PFSK-1 (cell line): ENCODE measurements at regions not wholly inside any gene's neighbourhood (a gene's known extent, or its start where the extent isn't known, plus 50 kb on each side); places are given as distances from the start of the nearest gene placed in this dataset.

Experiments used
- FOXP2 ChIP-seq: optimal IDR thresholded peaks from 2 replicates; pipeline ENCODE3; 2011; ENCODE audit warnings: borderline replicate concordance, control low read depth, inconsistent platforms; ENCODE audit not compliant: insufficient read depth; ENCODE audit errors: extremely low read length, extremely low read depth
- POLR2AphosphoS5 ChIP-seq: IDR thresholded peaks from 2 replicates; pipeline ENCODE4 v1.6.1; 2012; ENCODE audit warnings: low read depth, mild to moderate bottlenecking, control low read depth, low read length, moderate library complexity
- REST ChIP-seq, 2 experiments: IDR thresholded peaks; 2 replicates each; pipeline versions ENCODE4 v1.6.1 to v1.8.0; 2011 to 2012; ENCODE audit warnings: low read depth in 2 of 2, low read length in 2 of 2, control low read depth in 1 of 2, inconsistent platforms in 1 of 2, mild to moderate bottlenecking in 1 of 2, moderate library complexity in 1 of 2; ENCODE audit not compliant: insufficient read depth in 1 of 2
- SIN3A ChIP-seq: IDR thresholded peaks from 2 replicates; pipeline ENCODE4 v1.6.1; 2012; ENCODE audit warnings: mild to moderate bottlenecking, low read length, moderate library complexity, borderline replicate concordance; ENCODE audit not compliant: insufficient read depth
- TAF1 ChIP-seq: IDR thresholded peaks from 2 replicates; pipeline ENCODE4 v1.6.1; 2012; ENCODE audit warnings: low read length, control low read depth, borderline replicate concordance; ENCODE audit not compliant: insufficient read depth

GRCh38 chr3:56926243-56926946 is 124.6 kb upstream of the ARHGEF3 start:
- TF ChIP-seq FOXP2 (no peak), SIN3A (no peak), REST (IDR thresholded peaks at IDR 0.05; ENCODE audit: insufficient read depth in 1 of 2, low read depth in 2 of 2, low read length in 2 of 2) (no peak), POLR2AphosphoS5 (no peak), TAF1 (no peak)

GRCh38 chr3:56923526-56924224 is 121.9 kb upstream of the ARHGEF3 start:
- TF ChIP-seq REST (IDR thresholded peaks at IDR 0.05; ENCODE audit: insufficient read depth in 1 of 2, low read depth in 2 of 2, low read length in 2 of 2) (no peak), SIN3A (peak; percentile 92; the same call in 1 of the 2 replicates)

- TF ChIP-seq POLR2AphosphoS5 (no peak), SIN3A (no peak), REST (IDR thresholded peaks at IDR 0.05; ENCODE audit: insufficient read depth in 1 of 2, low read depth in 2 of 2, low read length in 2 of 2) (no peak), TAF1 (no peak), FOXP2 (no peak)
Observed at GRCh38 chr3:56921573-56922453, 120.1 kb upstream of the ARHGEF3 start.

GRCh38 chr3:56919797-56920195 is 118.0 kb upstream of the ARHGEF3 start:
- no peak for TF ChIP-seq POLR2AphosphoS5

GRCh38 chr3:56919137-56919796 is 117.5 kb upstream of the ARHGEF3 start:
- TF ChIP-seq POLR2AphosphoS5 (no peak), REST (IDR thresholded peaks at IDR 0.05; ENCODE audit: insufficient read depth in 1 of 2, low read depth in 2 of 2, low read length in 2 of 2) (no peak), TAF1 (no peak), FOXP2 (no peak), SIN3A (no peak)
